Urinary bladder (tissue), 3 donors: ENCODE measurements at regions not wholly inside any gene's neighbourhood (a gene's known extent, or its start where the extent isn't known, plus 50 kb on each side); places are given as distances from the start of the nearest gene placed in this dataset.
"Not testable (repeated sequence)": the region's sequence is repeated elsewhere in the genome, so short reads cannot be mapped to it uniquely, and the experiment has no call there.

Experiments used
- DNase-seq: peaks from one replicate; pipeline ENCODE4 v3.0.0-alpha.2; 2015; ENCODE audit errors: extremely low spot score
- H3K27ac ChIP-seq: one replicate; pipeline ENCODE4 v1.5.1; 2013; ENCODE audit warnings: low read depth, mild to moderate bottlenecking, moderate library complexity
- H3K36me3 ChIP-seq: one replicate; pipeline ENCODE4 v1.6.1; 2013; ENCODE audit warnings: mild to moderate bottlenecking, moderate library complexity; ENCODE audit not compliant: insufficient read depth
- H3K4me1 ChIP-seq: one replicate; pipeline ENCODE4 v1.6.1; 2013; ENCODE audit warnings: mild to moderate bottlenecking, moderate library complexity; ENCODE audit not compliant: insufficient read depth
- H3K4me3 ChIP-seq: one replicate; pipeline ENCODE4 v1.5.1; 2013; ENCODE audit warnings: low read depth, low read length
- WGBS: extraction: QIAGEN DNeasy Blood & Tissue Kit; methylation state at CpG from one replicate; pipeline ENCODE4 v1.1.7; 2013; 5-methylcytosine and 5-hydroxymethylcytosine counted together
- donor health status: healthy with polysubstance abuse.
- donor health status: healthy.

- H3K27ac ChIP-seq: no peak overlapping the region
- H3K4me1 ChIP-seq: no peaks in the 10 kb centered on the region
Measured at GRCh38 chr2:9715238-9715637, 84.4 kb upstream of the YWHAQ start.

GRCh38 chr2:9717886-9718451 is 87.2 kb upstream of the YWHAQ start:
- Histone ChIP-seq H3K4me3 (no peak overlapping the region), H3K27ac (no peak overlapping the region), H3K36me3 (no peaks in the 10 kb centered on the region), H3K4me1 (no peaks in the 10 kb centered on the region)
- no peak for DNase-seq
- WGBS: 94% methylated on average over 7 of the region's 7 CpGs

More at GRCh38 chr2:9715238-9715637, 84.4 kb upstream of the YWHAQ start:
- no peak for DNase-seq
- WGBS: 81% methylated on average over 6 of the region's 6 CpGs
- H3K4me3 ChIP-seq: no peak overlapping the region
- no peaks in the 10 kb centered on the region for H3K36me3 ChIP-seq

DNA sequence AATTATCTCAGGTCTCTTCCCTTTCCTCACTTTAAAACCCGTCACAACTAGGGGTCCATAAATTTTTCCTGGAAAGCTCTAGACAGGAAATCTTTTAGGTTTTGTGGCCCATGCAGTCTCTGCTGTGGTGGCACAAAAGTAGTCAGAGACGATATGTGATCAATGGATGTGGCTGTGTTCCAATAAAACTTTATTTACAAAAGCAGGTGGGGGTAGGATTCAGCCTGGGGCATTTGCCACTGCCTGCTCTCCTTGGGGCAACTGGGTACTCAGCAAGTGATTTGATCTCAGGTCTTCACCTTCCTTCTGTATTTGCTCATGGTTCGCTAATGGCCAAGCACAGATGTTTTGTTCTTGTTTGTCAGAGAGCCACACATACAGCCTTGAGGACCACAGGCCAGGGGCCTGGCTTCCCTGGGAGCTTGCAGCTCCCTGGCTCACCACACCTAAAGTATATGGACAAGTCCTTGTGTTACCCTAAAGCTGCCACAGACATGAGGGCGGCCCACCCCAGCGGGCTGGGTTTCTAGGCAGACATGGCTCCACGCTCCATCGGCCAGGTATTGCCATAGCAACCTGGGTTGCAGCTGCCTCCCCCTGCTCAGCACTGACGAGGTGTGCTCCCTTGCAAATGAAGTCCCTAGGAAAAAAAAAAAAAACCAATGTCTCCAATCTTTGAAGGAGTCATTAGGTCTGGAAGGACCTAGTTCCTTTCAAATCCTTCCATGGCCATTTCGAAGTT is 89.7 kb upstream of the YWHAQ start:
- DNase-seq: no peak
- no peaks in the 10 kb centered on the region for H3K36me3 ChIP-seq
- 92% methylated on average over 9 of the region's 9 CpGs for WGBS
- no peak overlapping the region for H3K27ac ChIP-seq
- no peaks in the 10 kb centered on the region for H3K4me1 ChIP-seq
- no peak overlapping the region for H3K4me3 ChIP-seq

- WGBS: 64% methylated on average over 7 of the region's 7 CpGs
- no peak overlapping the region for H3K27ac ChIP-seq
- no peak for DNase-seq
- H3K36me3 ChIP-seq: no peaks in the 10 kb centered on the region
- no peak overlapping the region for H3K4me3 ChIP-seq
- H3K4me1 ChIP-seq: no peaks in the 10 kb centered on the region
Measured at GRCh38 chr2:9721344-9721743, 90.5 kb upstream of the YWHAQ start.

GRCh38 chr2:9722451-9722850 is 91.7 kb upstream of the YWHAQ start:
- H3K4me1 ChIP-seq: no peaks in the 10 kb centered on the region
- no peaks in the 10 kb centered on the region for H3K36me3 ChIP-seq
- 93% methylated on average over 4 of the region's 4 CpGs for WGBS
- H3K4me3 ChIP-seq: no peak overlapping the region
- no peak overlapping the region for H3K27ac ChIP-seq
- DNase-seq: no peak

- Histone ChIP-seq H3K36me3 (no peaks in the 10 kb centered on the region), H3K4me3 (no peak overlapping the region), H3K4me1 (no peaks in the 10 kb centered on the region), H3K27ac (no peak overlapping the region)
- no peak for DNase-seq
- WGBS: 84% methylated on average over 11 of the region's 11 CpGs
Measured at GRCh38 chr2:9724565-9724964, 93.8 kb upstream of the YWHAQ start.

- DNase-seq: no peak
- no peak overlapping the region for H3K27ac ChIP-seq
- H3K4me1 ChIP-seq: no peaks in the 10 kb centered on the region
- H3K36me3 ChIP-seq: no peaks in the 10 kb centered on the region
- WGBS: 80% methylated on average over 14 of the region's 14 CpGs
- no peak overlapping the region for H3K4me3 ChIP-seq
Measured at GRCh38 chr2:9725106-9725505, 94.3 kb upstream of the YWHAQ start.

DNA sequence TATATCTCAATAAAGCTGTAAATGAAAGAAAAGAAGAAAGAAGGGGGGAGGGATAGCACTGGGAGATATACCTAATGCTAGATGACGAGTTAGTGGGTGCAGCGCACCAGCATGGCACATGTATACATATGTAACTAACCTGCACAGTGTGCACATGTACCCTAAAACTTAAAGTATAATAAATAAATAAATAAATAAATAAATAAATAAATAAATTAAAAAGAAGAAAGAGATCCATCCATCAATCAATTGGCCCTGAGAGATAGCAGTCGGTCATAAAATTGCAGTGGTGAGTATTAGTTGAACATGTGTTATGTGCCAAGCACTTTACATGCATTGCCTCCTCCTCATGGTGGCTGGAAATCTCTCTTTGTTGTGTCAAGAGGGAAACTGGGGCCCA is 95.2 kb upstream of the YWHAQ start:
- H3K27ac ChIP-seq, H3K4me3 ChIP-seq, DNase-seq, H3K36me3 ChIP-seq, H3K4me1 ChIP-seq: not testable (repeated sequence)
- WGBS: 86% methylated on average over 3 of the region's 3 CpGs

GRCh38 chr2:9730523-9730922 is 99.7 kb upstream of the YWHAQ start:
- not testable (repeated sequence) for H3K4me1 ChIP-seq, H3K36me3 ChIP-seq, H3K27ac ChIP-seq, H3K4me3 ChIP-seq, DNase-seq
- 72% methylated on average over 4 of the region's 4 CpGs for WGBS

DNA sequence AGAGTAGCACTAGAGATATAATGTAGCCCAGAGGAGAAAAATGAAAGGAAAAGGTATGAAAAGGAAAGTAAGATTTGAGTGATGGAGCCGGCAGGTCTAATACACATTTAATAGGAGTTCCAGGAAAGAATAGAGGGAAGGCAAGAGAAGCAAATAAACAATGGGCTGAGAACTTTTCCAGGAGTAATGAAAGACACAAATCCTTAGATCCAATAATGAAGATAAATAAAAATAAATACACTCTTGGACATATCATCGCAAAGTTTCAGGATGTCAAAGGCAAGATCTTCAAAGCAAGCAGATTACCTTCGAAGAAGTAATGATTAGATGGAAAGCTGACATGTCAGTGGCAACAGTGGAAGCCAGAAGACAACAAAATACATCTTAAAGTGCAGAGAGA is 102.0 kb upstream of the YWHAQ start:
- DNase-seq: no peak
- WGBS: 91% methylated on average over 3 of the region's 3 CpGs
- no peak overlapping the region for H3K27ac ChIP-seq
- no peaks in the 10 kb centered on the region for H3K4me1 ChIP-seq
- no peak overlapping the region for H3K4me3 ChIP-seq
- no peaks in the 10 kb centered on the region for H3K36me3 ChIP-seq

GRCh38 chr2:9734308-9734707 is 103.5 kb upstream of the YWHAQ start:
- no peaks in the 10 kb centered on the region for H3K4me1 ChIP-seq
- whole genome bisulfite sequencing: 63% methylated on average over 1 of the region's 1 CpG
- H3K4me3 ChIP-seq: no peak overlapping the region
- H3K36me3 ChIP-seq: no peaks in the 10 kb centered on the region
- DNase-seq: no peak
- H3K27ac ChIP-seq: no peak overlapping the region

DNA sequence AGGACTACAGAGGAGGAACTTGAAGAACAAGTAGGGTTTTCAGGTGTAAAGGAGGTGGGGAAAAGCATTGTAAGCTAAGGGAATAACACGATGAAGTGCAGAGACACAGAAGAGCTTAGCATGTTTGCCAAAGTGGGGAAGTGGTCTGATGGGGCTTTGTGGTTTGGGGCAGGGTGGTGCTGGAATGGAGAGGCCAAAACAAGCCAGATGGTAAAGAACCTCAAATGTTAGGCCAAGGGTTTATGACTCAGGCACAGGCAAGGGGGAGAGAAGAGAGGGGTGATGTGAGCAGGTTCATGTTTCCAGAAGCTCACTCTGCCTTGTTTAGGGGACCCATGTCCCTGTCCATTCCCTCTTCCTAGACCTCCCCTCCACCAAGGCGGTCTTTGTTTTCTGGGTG is 104.5 kb upstream of the YWHAQ start:
- DNase-seq: no peak
- Histone ChIP-seq H3K36me3 (no peaks in the 10 kb centered on the region), H3K4me3 (no peak overlapping the region), H3K27ac (no peak overlapping the region), H3K4me1 (no peaks in the 10 kb centered on the region)
- 94% methylated on average over 2 of the region's 2 CpGs for WGBS

- Histone ChIP-seq H3K4me3 (no peak overlapping the region), H3K36me3 (no peaks in the 10 kb centered on the region), H3K4me1 (no peaks in the 10 kb centered on the region), H3K27ac (no peak overlapping the region)
- no peak for DNase-seq
- 51% methylated on average over 1 of the region's 1 CpG for WGBS
Measured at GRCh38 chr2:9736021-9736420, 105.2 kb upstream of the YWHAQ start.

GRCh38 chr2:9737053-9737875 is 106.0 kb upstream of the TAF1B start:
- Histone ChIP-seq H3K4me1 (no peaks in the 10 kb centered on the region), H3K4me3 (no peak overlapping the region), H3K36me3 (no peaks in the 10 kb centered on the region), H3K27ac (no peak overlapping the region)
- WGBS: 76% methylated on average over 9 of the region's 9 CpGs
- DNase-seq: no peak
